ENCODE measurements at regions not wholly inside any gene's neighbourhood (a gene's known extent, or its start where the extent isn't known, plus 50 kb on each side); places are given as distances from the start of the nearest gene placed in this dataset.

- no peak for TF ChIP-seq CTCF (IDR thresholded peaks at IDR 0.05; ENCODE audit: insufficient read depth, low read depth, low read length)
- no peak for DNase-seq (ENCODE audit: low read depth)
- H3K4me3 ChIP-seq (ENCODE audit: low read depth, low read length), result no peak overlapping the region
These were observed 271.6 kb upstream of the PPP2R2D start for GRCh38 chr10:131629026-131629770.

- no peak overlapping the region for H3K4me3 ChIP-seq (ENCODE audit: low read depth, low read length)
- DNase-seq (ENCODE audit: low read depth), result no peak
- no peak for TF ChIP-seq CTCF (IDR thresholded peaks at IDR 0.05; ENCODE audit: insufficient read depth, low read depth, low read length)
These were observed 270.0 kb upstream of the PPP2R2D start for GRCh38 chr10:131630772-131631258.

- no peak for DNase-seq (ENCODE audit: low read depth)
- TF ChIP-seq CTCF (IDR thresholded peaks at IDR 0.05; ENCODE audit: insufficient read depth, low read depth, low read length), result no peak
- no peak overlapping the region for H3K4me3 ChIP-seq (ENCODE audit: low read depth, low read length)
These were observed 269.2 kb upstream of the PPP2R2D start for GRCh38 chr10:131631619-131632018.

- DNase-seq (ENCODE audit: low read depth), result no peak
- H3K4me3 ChIP-seq (ENCODE audit: low read depth, low read length), result no peak overlapping the region
- TF ChIP-seq CTCF (IDR thresholded peaks at IDR 0.05; ENCODE audit: insufficient read depth, low read depth, low read length), result no peak
These were observed 265.2 kb upstream of the PPP2R2D start for GRCh38 chr10:131635564-131636015.

- DNase-seq (ENCODE audit: low read depth), result no peak
- no peak overlapping the region for H3K4me3 ChIP-seq (ENCODE audit: low read depth, low read length)
- no peak for TF ChIP-seq CTCF (IDR thresholded peaks at IDR 0.05; ENCODE audit: insufficient read depth, low read depth, low read length)
These were observed 264.7 kb upstream of the PPP2R2D start for GRCh38 chr10:131636116-131636515.

- H3K4me3 ChIP-seq (ENCODE audit: low read depth, low read length), result no peak overlapping the region
- no peak for DNase-seq (ENCODE audit: low read depth)
- no peak for TF ChIP-seq CTCF (IDR thresholded peaks at IDR 0.05; ENCODE audit: insufficient read depth, low read depth, low read length)
These were observed 263.7 kb upstream of the PPP2R2D start for GRCh38 chr10:131636841-131637724.

Measured in fibroblast of villous mesenchyme (primary cell).